Stomach (tissue), 4 donors: ENCODE measurements at regions not wholly inside any gene's neighbourhood (a gene's known extent, or its start where the extent isn't known, plus 50 kb on each side); places are given as distances from the start of the nearest gene placed in this dataset.

ENCODE experiments used
- CTCF ChIP-seq, 7 experiments: fragments of 450-650 bp in 4 of 7; fragments of 200-600 bp in 3 of 7; sonication (generic) in 3 of 7; IDR thresholded peaks; one replicate each; pipeline ENCODE4 v1.5.1; 2016 to 2019; ENCODE audit warnings: antibody characterized with exemption in 7 of 7, control low read depth in 2 of 7, mild to moderate bottlenecking in 1 of 7
- EP300 ChIP-seq: sonication (generic); formaldehyde crosslinking; IDR thresholded peaks from one replicate; pipeline ENCODE4 v1.6.1; 2017; ENCODE audit warnings: antibody characterized with exemption
- POLR2A ChIP-seq, 4 donors: fragments of 450-650 bp; IDR thresholded peaks; one replicate each; pipeline ENCODE4 v1.6.1; 2016; ENCODE audit warnings: antibody characterized with exemption in 4 of 4, control low read depth in 2 of 4, mild to moderate bottlenecking in 1 of 4, moderate library complexity in 1 of 4

- no peak for TF ChIP-seq CTCF (IDR thresholded peaks at IDR 0.05)
- TF ChIP-seq POLR2A (IDR thresholded peaks at IDR 0.05) = no peak
- no peak for TF ChIP-seq EP300
Measured at GRCh38 chr5:126094991-126095390, 328.2 kb upstream of the GRAMD2B start.
